ENCODE measurements at regions not wholly inside any gene's neighbourhood (a gene's known extent, or its start where the extent isn't known, plus 50 kb on each side); places are given as distances from the start of the nearest gene placed in this dataset.

GRCh38 chr1:219347376-219347775 is 173.7 kb downstream of the LYPLAL1 start:
- no peaks in the 10 kb centered on the region for H4K20me1 ChIP-seq (ENCODE audit: insufficient read depth, low read length)
- no peaks in the 10 kb centered on the region for H3K27me3 ChIP-seq (ENCODE audit: insufficient read depth, low read length, poor library complexity)
- no peak overlapping the region for H2AFZ ChIP-seq (ENCODE audit: low read depth, low read length)
- H3K9ac ChIP-seq (ENCODE audit: low read depth, low read length), result no peak overlapping the region
- ATAC-seq (ENCODE audit: insufficient read depth, low read depth), result no peak
- no peak for DNase-seq
- TF ChIP-seq EZH2 (IDR thresholded peaks at IDR 0.05; ENCODE audit: borderline replicate concordance, low read depth, low read length, severe bottlenecking) (no peak), CTCF (IDR thresholded peaks at IDR 0.05; ENCODE audit: borderline replicate concordance, extremely low read depth, low read length, poor library complexity, severe bottlenecking) (no peak)
- no peaks in the 10 kb centered on the region for H3K36me3 ChIP-seq (ENCODE audit: insufficient read depth, low read length)
- no peak overlapping the region for H3K4me2 ChIP-seq (ENCODE audit: insufficient read depth, low read length)
- H3K79me2 ChIP-seq (ENCODE audit: insufficient read depth, low read length), result no peaks in the 10 kb centered on the region
- no peaks in the 10 kb centered on the region for H3K4me1 ChIP-seq (ENCODE audit: insufficient read depth, low read length)
- no peak overlapping the region for H3K4me3 ChIP-seq (ENCODE audit: low read depth in 1 of 2, low read length in 2 of 2)
- H3K27ac ChIP-seq (ENCODE audit: low read length), result no peak overlapping the region
- H3K9me3 ChIP-seq (ENCODE audit: insufficient read depth, low read length, severe bottlenecking), result peaks cover 8% of the 10 kb centered on the region

GRCh38 chr1:219345953-219346352 is 172.3 kb downstream of the LYPLAL1 start:
- Histone ChIP-seq H3K4me1 (ENCODE audit: insufficient read depth, low read length) (no peaks in the 10 kb centered on the region), H4K20me1 (ENCODE audit: insufficient read depth, low read length) (no peaks in the 10 kb centered on the region), H3K79me2 (ENCODE audit: insufficient read depth, low read length) (no peaks in the 10 kb centered on the region), H3K4me3 (ENCODE audit: low read depth in 1 of 2, low read length in 2 of 2) (no peak overlapping the region), H3K9ac (ENCODE audit: low read depth, low read length) (no peak overlapping the region), H2AFZ (ENCODE audit: low read depth, low read length) (no peak overlapping the region), H3K36me3 (ENCODE audit: insufficient read depth, low read length) (no peaks in the 10 kb centered on the region), H3K9me3 (ENCODE audit: insufficient read depth, low read length, severe bottlenecking) (peaks cover 8% of the 10 kb centered on the region), H3K27ac (ENCODE audit: low read length) (no peak overlapping the region), H3K4me2 (ENCODE audit: insufficient read depth, low read length) (no peak overlapping the region), H3K27me3 (ENCODE audit: insufficient read depth, low read length, poor library complexity) (no peaks in the 10 kb centered on the region)
- TF ChIP-seq CTCF (IDR thresholded peaks at IDR 0.05; ENCODE audit: borderline replicate concordance, extremely low read depth, low read length, poor library complexity, severe bottlenecking), result no peak
- no peak for TF ChIP-seq EZH2 (IDR thresholded peaks at IDR 0.05; ENCODE audit: borderline replicate concordance, low read depth, low read length, severe bottlenecking)
- ATAC-seq (ENCODE audit: insufficient read depth, low read depth) (no peak), DNase-seq (no peak)

- H3K9ac ChIP-seq (ENCODE audit: low read depth, low read length), result no peak overlapping the region
- H3K9me3 ChIP-seq (ENCODE audit: insufficient read depth, low read length, severe bottlenecking), result peaks cover 8% of the 10 kb centered on the region
- H3K36me3 ChIP-seq (ENCODE audit: insufficient read depth, low read length), result no peaks in the 10 kb centered on the region
- no peak for ATAC-seq (ENCODE audit: insufficient read depth, low read depth)
- H3K4me2 ChIP-seq (ENCODE audit: insufficient read depth, low read length), result no peak overlapping the region
- H3K27ac ChIP-seq (ENCODE audit: low read length), result no peak overlapping the region
- H4K20me1 ChIP-seq (ENCODE audit: insufficient read depth, low read length), result no peaks in the 10 kb centered on the region
- TF ChIP-seq EZH2 (IDR thresholded peaks at IDR 0.05; ENCODE audit: borderline replicate concordance, low read depth, low read length, severe bottlenecking) (no peak), CTCF (IDR thresholded peaks at IDR 0.05; ENCODE audit: borderline replicate concordance, extremely low read depth, low read length, poor library complexity, severe bottlenecking) (no peak)
- H3K4me3 ChIP-seq (ENCODE audit: low read depth in 1 of 2, low read length in 2 of 2), result no peak overlapping the region
- DNase-seq, result no peak
- no peaks in the 10 kb centered on the region for H3K27me3 ChIP-seq (ENCODE audit: insufficient read depth, low read length, poor library complexity)
- H2AFZ ChIP-seq (ENCODE audit: low read depth, low read length), result no peak overlapping the region
- no peaks in the 10 kb centered on the region for H3K4me1 ChIP-seq (ENCODE audit: insufficient read depth, low read length)
- H3K79me2 ChIP-seq (ENCODE audit: insufficient read depth, low read length), result no peaks in the 10 kb centered on the region
Measured at GRCh38 chr1:219342836-219343235, 169.2 kb downstream of the LYPLAL1 start.

GRCh38 chr1:219340796-219341195 is 167.1 kb downstream of the LYPLAL1 start:
- Histone ChIP-seq H3K36me3 (ENCODE audit: insufficient read depth, low read length) (no peaks in the 10 kb centered on the region), H3K27me3 (ENCODE audit: insufficient read depth, low read length, poor library complexity) (no peaks in the 10 kb centered on the region), H2AFZ (ENCODE audit: low read depth, low read length) (no peak overlapping the region), H3K4me3 (ENCODE audit: low read depth in 1 of 2, low read length in 2 of 2) (no peak overlapping the region), H3K4me1 (ENCODE audit: insufficient read depth, low read length) (no peaks in the 10 kb centered on the region), H4K20me1 (ENCODE audit: insufficient read depth, low read length) (no peaks in the 10 kb centered on the region), H3K79me2 (ENCODE audit: insufficient read depth, low read length) (no peaks in the 10 kb centered on the region), H3K9me3 (ENCODE audit: insufficient read depth, low read length, severe bottlenecking) (peaks cover 5% of the 10 kb centered on the region), H3K27ac (ENCODE audit: low read length) (no peak overlapping the region), H3K9ac (ENCODE audit: low read depth, low read length) (no peak overlapping the region), H3K4me2 (ENCODE audit: insufficient read depth, low read length) (no peak overlapping the region)
- TF ChIP-seq EZH2 (IDR thresholded peaks at IDR 0.05; ENCODE audit: borderline replicate concordance, low read depth, low read length, severe bottlenecking), result no peak
- no peak for TF ChIP-seq CTCF (IDR thresholded peaks at IDR 0.05; ENCODE audit: borderline replicate concordance, extremely low read depth, low read length, poor library complexity, severe bottlenecking)
- no peak for ATAC-seq (ENCODE audit: insufficient read depth, low read depth)
- DNase-seq, result no peak

Data from DND-41 (cell line).